ENCODE measurements at regions not wholly inside any gene's neighbourhood (a gene's known extent, or its start where the extent isn't known, plus 50 kb on each side); places are given as distances from the start of the nearest gene placed in this dataset.

DNA sequence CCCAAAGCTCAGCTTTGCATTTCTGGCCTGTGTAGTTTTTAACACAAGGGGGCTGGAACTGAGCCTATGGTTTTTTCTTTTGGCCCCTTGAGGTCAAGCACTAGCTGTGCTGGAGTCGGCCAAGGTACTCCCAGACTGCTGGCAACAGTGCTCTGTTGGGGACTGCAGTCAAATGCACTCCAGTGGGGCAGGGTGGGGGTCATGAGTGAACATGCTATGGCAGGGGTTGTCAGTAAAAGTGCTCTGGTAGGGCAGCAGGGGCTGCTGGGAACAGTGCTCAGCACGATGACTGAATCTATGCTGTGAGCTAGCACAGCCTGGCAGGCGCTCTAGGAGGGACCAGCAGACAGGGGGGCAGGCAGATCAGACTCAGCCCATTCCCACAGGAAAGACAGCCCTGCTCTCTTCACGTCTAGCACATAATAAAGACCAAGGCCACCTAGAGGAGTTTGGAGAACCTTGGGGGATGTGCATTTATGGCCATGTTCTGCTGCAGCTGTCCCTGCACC is 55.0 kb upstream of the CERS6 start:
- DNase-seq = no peak
- no peak overlapping the region for H3K27ac ChIP-seq (ENCODE audit: insufficient read depth, low read length, poor library complexity, severe bottlenecking)
- no peaks in the 10 kb centered on the region for H3K36me3 ChIP-seq (ENCODE audit: control insufficient read depth, insufficient read depth, low read length)
- no peak overlapping the region for H3K4me3 ChIP-seq (ENCODE audit: insufficient read depth, low read depth, low read length, poor library complexity, severe bottlenecking)
- H3K4me1 ChIP-seq (ENCODE audit: control insufficient read depth, insufficient read depth, low read length, poor library complexity, severe bottlenecking) = no peaks in the 10 kb centered on the region
- no peaks in the 10 kb centered on the region for H3K9me3 ChIP-seq (ENCODE audit: control insufficient read depth, low read length)
- H3K27me3 ChIP-seq (replicated peaks; ENCODE audit: control insufficient read depth, insufficient read depth, low read length, poor library complexity, severe bottlenecking) = no peaks in the 10 kb centered on the region

DNA sequence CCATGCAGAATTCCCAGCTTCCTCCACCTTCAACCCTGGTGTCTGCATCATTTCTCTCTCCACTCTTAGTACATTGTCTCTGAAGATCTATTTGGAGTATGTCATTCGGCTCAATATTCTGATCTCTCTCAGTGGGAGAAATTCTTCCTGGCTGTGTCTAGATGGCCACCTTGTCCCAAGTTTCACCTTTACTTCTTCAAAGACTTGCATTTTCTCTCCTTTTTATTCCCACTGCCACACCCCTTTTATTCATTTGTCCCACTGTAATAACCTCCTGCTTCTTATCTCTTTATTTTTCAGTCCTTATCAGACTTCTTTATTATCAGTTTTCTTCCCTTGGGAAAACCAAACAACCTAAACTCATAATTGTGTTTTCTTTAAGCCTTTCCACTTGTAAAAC is 54.3 kb upstream of the CERS6 start:
- H3K36me3 ChIP-seq (ENCODE audit: control insufficient read depth, insufficient read depth, low read length) = no peaks in the 10 kb centered on the region

DNA sequence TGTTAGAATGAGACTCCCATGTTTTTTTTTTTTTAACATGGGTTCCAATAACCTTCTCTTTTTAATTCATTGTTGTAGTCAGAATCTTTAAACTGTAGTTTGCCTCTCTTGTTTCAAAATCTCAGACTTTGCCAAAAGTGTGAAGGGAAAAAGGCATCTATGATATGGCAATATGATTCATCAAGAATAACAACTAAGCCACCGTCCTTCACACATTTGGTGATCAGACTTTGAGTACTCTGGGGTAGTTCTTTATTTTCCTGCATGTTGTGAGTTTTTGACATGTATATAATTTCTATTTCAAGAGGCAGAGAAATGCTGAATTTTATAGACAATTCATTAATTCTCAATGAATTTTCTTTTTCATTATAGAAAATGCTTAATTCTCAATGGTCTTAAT is 53.5 kb upstream of the CERS6 start:
- H3K4me1 ChIP-seq (ENCODE audit: control insufficient read depth, insufficient read depth, low read length, poor library complexity, severe bottlenecking) = no peaks in the 10 kb centered on the region
- H3K27ac ChIP-seq (ENCODE audit: insufficient read depth, low read length, poor library complexity, severe bottlenecking) = no peak overlapping the region
- no peaks in the 10 kb centered on the region for H3K36me3 ChIP-seq (ENCODE audit: control insufficient read depth, insufficient read depth, low read length)
- no peaks in the 10 kb centered on the region for H3K9me3 ChIP-seq (ENCODE audit: control insufficient read depth, low read length)
- DNase-seq = no peak
- no peak overlapping the region for H3K4me3 ChIP-seq (ENCODE audit: insufficient read depth, low read depth, low read length, poor library complexity, severe bottlenecking)
- no peaks in the 10 kb centered on the region for H3K27me3 ChIP-seq (replicated peaks; ENCODE audit: control insufficient read depth, insufficient read depth, low read length, poor library complexity, severe bottlenecking)

More for the DNA sequence above, 54.3 kb upstream of the CERS6 start:
- no peaks in the 10 kb centered on the region for H3K9me3 ChIP-seq (ENCODE audit: control insufficient read depth, low read length)
- H3K4me1 ChIP-seq (ENCODE audit: control insufficient read depth, insufficient read depth, low read length, poor library complexity, severe bottlenecking) = no peaks in the 10 kb centered on the region
- DNase-seq = no peak
- no peak overlapping the region for H3K27ac ChIP-seq (ENCODE audit: insufficient read depth, low read length, poor library complexity, severe bottlenecking)
- no peak overlapping the region for H3K4me3 ChIP-seq (ENCODE audit: insufficient read depth, low read depth, low read length, poor library complexity, severe bottlenecking)
- no peaks in the 10 kb centered on the region for H3K27me3 ChIP-seq (replicated peaks; ENCODE audit: control insufficient read depth, insufficient read depth, low read length, poor library complexity, severe bottlenecking)

DNA sequence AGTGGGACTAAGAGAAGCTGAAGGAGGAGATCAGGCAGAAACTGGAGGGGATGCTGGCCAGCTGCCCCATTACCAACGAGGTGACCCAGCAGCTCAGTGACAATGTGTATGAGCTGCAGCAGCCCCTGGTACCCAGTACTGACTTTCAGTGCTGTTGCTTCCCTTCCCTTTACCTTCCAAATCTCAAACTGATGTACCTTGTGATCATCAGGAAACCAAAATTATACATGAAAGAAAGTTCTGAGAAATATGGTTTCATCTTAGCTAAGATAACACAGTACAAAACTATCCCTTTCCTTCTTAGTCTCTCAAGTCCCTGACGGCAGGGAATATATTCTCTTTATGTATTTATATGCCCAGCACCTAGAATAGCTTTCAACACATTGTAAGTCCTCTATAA is 52.3 kb upstream of the CERS6 start:
- Histone ChIP-seq H3K27me3 (replicated peaks; ENCODE audit: control insufficient read depth, insufficient read depth, low read length, poor library complexity, severe bottlenecking) (no peaks in the 10 kb centered on the region), H3K27ac (ENCODE audit: insufficient read depth, low read length, poor library complexity, severe bottlenecking) (no peak overlapping the region), H3K9me3 (ENCODE audit: control insufficient read depth, low read length) (no peaks in the 10 kb centered on the region), H3K4me1 (ENCODE audit: control insufficient read depth, insufficient read depth, low read length, poor library complexity, severe bottlenecking) (no peaks in the 10 kb centered on the region), H3K4me3 (ENCODE audit: insufficient read depth, low read depth, low read length, poor library complexity, severe bottlenecking) (no peak overlapping the region), H3K36me3 (ENCODE audit: control insufficient read depth, insufficient read depth, low read length) (no peaks in the 10 kb centered on the region)
- no peak for DNase-seq

DNA sequence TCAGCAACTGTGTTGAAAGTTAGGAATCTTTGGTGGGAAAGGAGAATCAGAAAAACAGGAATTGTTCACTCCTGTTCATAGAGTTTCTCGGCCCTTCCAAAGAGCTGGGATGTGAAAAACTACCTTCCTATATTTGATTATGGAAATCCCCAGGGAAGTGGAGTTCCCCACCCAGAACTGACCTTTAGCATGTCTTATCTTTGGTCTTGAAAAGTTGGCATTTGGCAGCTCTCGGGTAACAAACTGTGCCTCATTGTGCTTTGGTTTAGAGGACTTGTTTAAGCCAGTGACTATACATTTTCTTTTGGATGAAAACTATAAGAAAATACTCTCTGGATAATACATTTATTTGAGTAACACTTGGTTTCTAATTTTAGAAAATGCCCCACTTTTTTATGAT is 51.3 kb upstream of the CERS6 start:
- no peak for DNase-seq
- H3K4me3 ChIP-seq (ENCODE audit: insufficient read depth, low read depth, low read length, poor library complexity, severe bottlenecking) = no peak overlapping the region
- H3K36me3 ChIP-seq (ENCODE audit: control insufficient read depth, insufficient read depth, low read length) = no peaks in the 10 kb centered on the region
- H3K9me3 ChIP-seq (ENCODE audit: control insufficient read depth, low read length) = no peaks in the 10 kb centered on the region
- no peaks in the 10 kb centered on the region for H3K27me3 ChIP-seq (replicated peaks; ENCODE audit: control insufficient read depth, insufficient read depth, low read length, poor library complexity, severe bottlenecking)
- no peaks in the 10 kb centered on the region for H3K4me1 ChIP-seq (ENCODE audit: control insufficient read depth, insufficient read depth, low read length, poor library complexity, severe bottlenecking)
- H3K27ac ChIP-seq (ENCODE audit: insufficient read depth, low read length, poor library complexity, severe bottlenecking) = no peak overlapping the region

Measured in effector memory CD4-positive, alpha-beta T cell (primary cell).